Esophagus muscularis mucosa (tissue), 4 donors: ENCODE measurements at regions not wholly inside any gene's neighbourhood (a gene's known extent, or its start where the extent isn't known, plus 50 kb on each side); places are given as distances from the start of the nearest gene placed in this dataset.

Experiments used
- EP300 ChIP-seq: sonication (generic); formaldehyde crosslinking; IDR thresholded peaks from one replicate; pipeline ENCODE4 v1.6.1; 2017; ENCODE audit warnings: antibody characterized with exemption
- POLR2A ChIP-seq: fragments of 450-650 bp; IDR thresholded peaks from one replicate; pipeline ENCODE4 v1.6.1; 2017; ENCODE audit warnings: antibody characterized with exemption, moderate library complexity, mild to moderate bottlenecking, low read depth
- TF ChIP-seq, protein P1 (sequence below), 3 experiments: fragments of 200-600 bp in 2 of 3; fragments of 450-650 bp in 1 of 3; sonication (generic) in 2 of 3; IDR thresholded peaks; one replicate each; pipeline ENCODE4 v1.5.1; 2017 to 2019; ENCODE audit warnings: antibody characterized with exemption in 3 of 3, mild to moderate bottlenecking in 2 of 3, moderate library complexity in 1 of 3

- TF ChIP-seq, protein P1, sequence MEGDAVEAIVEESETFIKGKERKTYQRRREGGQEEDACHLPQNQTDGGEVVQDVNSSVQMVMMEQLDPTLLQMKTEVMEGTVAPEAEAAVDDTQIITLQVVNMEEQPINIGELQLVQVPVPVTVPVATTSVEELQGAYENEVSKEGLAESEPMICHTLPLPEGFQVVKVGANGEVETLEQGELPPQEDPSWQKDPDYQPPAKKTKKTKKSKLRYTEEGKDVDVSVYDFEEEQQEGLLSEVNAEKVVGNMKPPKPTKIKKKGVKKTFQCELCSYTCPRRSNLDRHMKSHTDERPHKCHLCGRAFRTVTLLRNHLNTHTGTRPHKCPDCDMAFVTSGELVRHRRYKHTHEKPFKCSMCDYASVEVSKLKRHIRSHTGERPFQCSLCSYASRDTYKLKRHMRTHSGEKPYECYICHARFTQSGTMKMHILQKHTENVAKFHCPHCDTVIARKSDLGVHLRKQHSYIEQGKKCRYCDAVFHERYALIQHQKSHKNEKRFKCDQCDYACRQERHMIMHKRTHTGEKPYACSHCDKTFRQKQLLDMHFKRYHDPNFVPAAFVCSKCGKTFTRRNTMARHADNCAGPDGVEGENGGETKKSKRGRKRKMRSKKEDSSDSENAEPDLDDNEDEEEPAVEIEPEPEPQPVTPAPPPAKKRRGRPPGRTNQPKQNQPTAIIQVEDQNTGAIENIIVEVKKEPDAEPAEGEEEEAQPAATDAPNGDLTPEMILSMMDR (IDR thresholded peaks at IDR 0.05), result no peak
- TF ChIP-seq POLR2A (no peak), EP300 (no peak)
Observed at GRCh38 chr3:8001712-8002111, 499.9 kb upstream of the LMCD1 start.
